Neural cell (in vitro differentiated cells): ENCODE measurements at regions not wholly inside any gene's neighbourhood (a gene's known extent, or its start where the extent isn't known, plus 50 kb on each side); places are given as distances from the start of the nearest gene placed in this dataset.

Experiments used
- CTCF ChIP-seq: fragments of 450-650 bp; IDR thresholded peaks from 2 replicates; pipeline ENCODE4 v1.5.1; 2014; ENCODE audit warnings: antibody characterized with exemption, mild to moderate bottlenecking, moderate library complexity; ENCODE audit not compliant: poor library complexity, severe bottlenecking
- EP300 ChIP-seq: fragments of 450-650 bp; conservative IDR thresholded peaks from 2 replicates; pipeline ENCODE4 v1.6.1; 2014; ENCODE audit warnings: antibody characterized with exemption, mild to moderate bottlenecking, moderate library complexity; ENCODE audit not compliant: poor library complexity, severe bottlenecking
- EZH2 ChIP-seq: fragments of 200-600, 300-800 bp; shearing (Covaris generic), sonication (generic); IDR thresholded peaks from 2 replicates; pipeline ENCODE4 v1.6.1; 2014; ENCODE audit warnings: antibody characterized with exemption, low read length, borderline replicate concordance, mild to moderate bottlenecking; ENCODE audit not compliant: insufficient read depth, poor library complexity, severe bottlenecking
- POLR2AphosphoS5 ChIP-seq: IDR thresholded peaks from 2 replicates; pipeline ENCODE4 v1.6.1; 2012
- RAD21 ChIP-seq: fragments of 450-650 bp; conservative IDR thresholded peaks from 2 replicates; pipeline ENCODE4 v1.6.1; 2014; ENCODE audit warnings: antibody characterized with exemption, mild to moderate bottlenecking, moderate library complexity
- SMC3 ChIP-seq: fragments of 450-650 bp; conservative IDR thresholded peaks from 2 replicates; pipeline ENCODE4 v1.6.1; 2014; ENCODE audit warnings: antibody characterized with exemption, mild to moderate bottlenecking, moderate library complexity; ENCODE audit not compliant: poor library complexity
- TAF1 ChIP-seq: IDR thresholded peaks from 2 replicates; pipeline ENCODE4 v1.6.1; 2012; ENCODE audit warnings: low read depth

DNA sequence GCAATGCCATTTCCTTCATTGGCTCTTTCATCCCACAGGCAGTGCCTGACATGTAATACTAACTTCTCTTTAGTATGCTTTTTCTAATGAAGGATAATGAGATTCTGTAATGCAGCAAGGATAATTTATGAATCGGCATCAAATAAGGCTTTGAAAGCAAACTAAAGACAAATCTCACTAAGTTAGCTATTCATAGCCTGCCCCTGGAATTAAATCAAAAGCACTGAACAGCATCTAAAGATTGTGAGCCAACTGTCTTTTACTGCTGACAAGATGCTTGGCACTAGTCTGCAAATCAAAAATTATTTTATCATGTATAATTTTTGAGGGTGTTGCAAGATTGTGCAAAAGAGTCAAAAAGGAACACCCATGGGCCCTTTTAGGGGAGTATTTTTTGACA, 265.0 kb downstream of the CASP12 start:
- TF ChIP-seq POLR2AphosphoS5 (no peak), EZH2 (no peak), CTCF (no peak), EP300 (no peak), SMC3 (no peak), TAF1 (no peak), RAD21 (no peak)
